ENCODE measurements at regions not wholly inside any gene's neighbourhood (a gene's known extent, or its start where the extent isn't known, plus 50 kb on each side); places are given as distances from the start of the nearest gene placed in this dataset.

DNA sequence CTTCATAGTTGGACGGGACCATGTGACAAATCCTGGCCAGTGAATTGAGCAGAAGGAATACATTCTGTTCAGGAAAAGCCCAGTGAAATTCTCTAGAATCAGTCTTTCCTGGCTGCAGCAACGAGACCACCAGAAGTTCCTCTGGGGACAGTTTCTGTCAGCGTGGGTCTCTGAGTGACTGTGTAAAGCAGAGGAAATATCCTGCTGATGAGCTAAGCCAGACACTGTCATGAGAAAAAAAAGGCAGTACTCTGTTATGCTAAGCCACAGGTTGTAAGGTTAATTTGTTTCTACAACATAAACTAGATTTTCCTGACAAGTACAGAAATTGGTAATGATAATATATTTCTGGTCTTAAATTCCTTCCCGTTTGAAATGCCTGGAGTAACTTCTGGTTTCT lies 664.4 kb downstream of the LMO4 start:
- H3K9me3 ChIP-seq (ENCODE audit: severe bottlenecking) = no peaks in the 10 kb centered on the region
- H3K4me3 ChIP-seq (ENCODE audit: severe bottlenecking) = no peak overlapping the region
- DNase-seq (ENCODE audit: low spot score) (no peak), ATAC-seq (ENCODE audit: low read depth) (no peak)
- H3K36me3 ChIP-seq (ENCODE audit: low read depth) = no peaks in the 10 kb centered on the region
- H3K4me1 ChIP-seq (ENCODE audit: insufficient read depth, poor library complexity, severe bottlenecking) = no peaks in the 10 kb centered on the region
- no peak overlapping the region for H3K27ac ChIP-seq (ENCODE audit: poor library complexity, severe bottlenecking)
- TF ChIP-seq, protein P1, sequence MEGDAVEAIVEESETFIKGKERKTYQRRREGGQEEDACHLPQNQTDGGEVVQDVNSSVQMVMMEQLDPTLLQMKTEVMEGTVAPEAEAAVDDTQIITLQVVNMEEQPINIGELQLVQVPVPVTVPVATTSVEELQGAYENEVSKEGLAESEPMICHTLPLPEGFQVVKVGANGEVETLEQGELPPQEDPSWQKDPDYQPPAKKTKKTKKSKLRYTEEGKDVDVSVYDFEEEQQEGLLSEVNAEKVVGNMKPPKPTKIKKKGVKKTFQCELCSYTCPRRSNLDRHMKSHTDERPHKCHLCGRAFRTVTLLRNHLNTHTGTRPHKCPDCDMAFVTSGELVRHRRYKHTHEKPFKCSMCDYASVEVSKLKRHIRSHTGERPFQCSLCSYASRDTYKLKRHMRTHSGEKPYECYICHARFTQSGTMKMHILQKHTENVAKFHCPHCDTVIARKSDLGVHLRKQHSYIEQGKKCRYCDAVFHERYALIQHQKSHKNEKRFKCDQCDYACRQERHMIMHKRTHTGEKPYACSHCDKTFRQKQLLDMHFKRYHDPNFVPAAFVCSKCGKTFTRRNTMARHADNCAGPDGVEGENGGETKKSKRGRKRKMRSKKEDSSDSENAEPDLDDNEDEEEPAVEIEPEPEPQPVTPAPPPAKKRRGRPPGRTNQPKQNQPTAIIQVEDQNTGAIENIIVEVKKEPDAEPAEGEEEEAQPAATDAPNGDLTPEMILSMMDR (IDR thresholded peaks at IDR 0.05; ENCODE audit: poor library complexity, severe bottlenecking) = no peak
- H3K27me3 ChIP-seq (ENCODE audit: insufficient read depth, poor library complexity, severe bottlenecking) = no peaks in the 10 kb centered on the region

DNA sequence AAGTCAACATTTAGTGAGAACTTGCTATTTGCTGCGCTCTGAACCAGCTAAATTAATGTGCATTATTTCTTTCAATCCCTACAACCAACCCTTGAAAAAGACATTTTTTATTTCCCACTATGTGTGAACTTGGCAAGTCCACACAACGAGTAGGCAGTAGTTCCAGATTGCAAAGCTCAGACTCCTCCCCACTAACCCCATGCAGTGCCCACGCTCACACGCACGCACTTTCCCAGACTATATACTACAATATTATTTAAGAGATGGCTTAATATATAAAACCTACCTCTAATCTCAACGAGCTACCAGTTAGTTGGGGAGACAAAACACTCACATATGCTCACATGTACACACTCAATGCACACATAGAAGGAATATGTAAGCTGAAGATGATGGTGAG lies 671.2 kb downstream of the LMO4 start:
- DNase-seq (ENCODE audit: low spot score) (no peak), ATAC-seq (ENCODE audit: low read depth) (no peak)
- Histone ChIP-seq H3K9me3 (ENCODE audit: severe bottlenecking) (no peaks in the 10 kb centered on the region), H3K4me3 (ENCODE audit: severe bottlenecking) (no peak overlapping the region), H3K36me3 (ENCODE audit: low read depth) (no peaks in the 10 kb centered on the region), H3K27ac (ENCODE audit: poor library complexity, severe bottlenecking) (no peak overlapping the region), H3K4me1 (ENCODE audit: insufficient read depth, poor library complexity, severe bottlenecking) (peaks cover 10% of the 10 kb centered on the region), H3K27me3 (ENCODE audit: insufficient read depth, poor library complexity, severe bottlenecking) (no peaks in the 10 kb centered on the region)
- TF ChIP-seq, protein P1 (IDR thresholded peaks at IDR 0.05; ENCODE audit: poor library complexity, severe bottlenecking) = no peak

DNA sequence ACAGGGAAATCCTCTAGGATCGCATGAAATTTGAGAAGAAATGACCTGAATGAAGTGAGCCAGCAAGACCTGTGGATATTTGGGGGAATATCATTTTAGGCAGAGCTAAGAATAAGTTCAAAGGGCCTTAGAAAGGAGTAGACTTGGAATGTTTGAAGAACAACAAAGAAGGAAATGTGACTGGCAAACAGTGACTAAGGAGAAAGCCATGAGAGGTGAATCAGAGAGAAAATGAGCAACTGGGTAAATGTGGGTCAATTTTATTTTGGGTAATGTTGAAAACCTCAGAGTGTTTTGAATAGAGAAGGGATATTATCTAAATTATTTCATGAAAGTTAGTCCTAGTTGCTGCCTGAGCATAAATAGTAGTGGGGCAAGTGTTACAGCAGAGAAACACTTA lies 672.8 kb downstream of the LMO4 start:
- TF ChIP-seq, protein P1 (IDR thresholded peaks at IDR 0.05; ENCODE audit: poor library complexity, severe bottlenecking) = no peak
- Histone ChIP-seq H3K27ac (ENCODE audit: poor library complexity, severe bottlenecking) (peak overlapping the region; percentile 6), H3K36me3 (ENCODE audit: low read depth) (no peaks in the 10 kb centered on the region), H3K9me3 (ENCODE audit: severe bottlenecking) (no peaks in the 10 kb centered on the region), H3K4me1 (ENCODE audit: insufficient read depth, poor library complexity, severe bottlenecking) (peaks cover 10% of the 10 kb centered on the region), H3K27me3 (ENCODE audit: insufficient read depth, poor library complexity, severe bottlenecking) (no peaks in the 10 kb centered on the region), H3K4me3 (ENCODE audit: severe bottlenecking) (no peak overlapping the region)
- DNase-seq (ENCODE audit: low spot score) (no peak), ATAC-seq (ENCODE audit: low read depth) (peak; percentile 99)

DNA sequence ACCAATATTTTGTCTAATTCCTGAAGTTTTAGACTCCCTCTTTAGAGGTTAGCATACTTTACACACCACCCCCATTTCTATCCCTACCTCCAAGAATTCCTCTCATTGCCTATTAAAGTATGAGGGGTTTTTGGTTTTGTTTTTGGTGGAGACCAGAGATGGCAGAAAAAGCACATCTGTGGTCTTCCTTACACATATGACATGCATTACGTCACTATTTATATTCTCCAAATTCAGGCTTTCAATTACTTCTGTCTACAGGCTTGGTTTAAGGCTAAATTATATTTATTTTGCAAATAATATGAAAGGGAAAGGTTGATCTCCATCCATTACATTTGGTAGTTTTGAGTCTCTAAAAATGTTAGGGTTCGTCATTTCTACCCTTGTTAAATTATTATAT lies 674.6 kb downstream of the LMO4 start:
- ATAC-seq (ENCODE audit: low read depth) = no peak

DNA sequence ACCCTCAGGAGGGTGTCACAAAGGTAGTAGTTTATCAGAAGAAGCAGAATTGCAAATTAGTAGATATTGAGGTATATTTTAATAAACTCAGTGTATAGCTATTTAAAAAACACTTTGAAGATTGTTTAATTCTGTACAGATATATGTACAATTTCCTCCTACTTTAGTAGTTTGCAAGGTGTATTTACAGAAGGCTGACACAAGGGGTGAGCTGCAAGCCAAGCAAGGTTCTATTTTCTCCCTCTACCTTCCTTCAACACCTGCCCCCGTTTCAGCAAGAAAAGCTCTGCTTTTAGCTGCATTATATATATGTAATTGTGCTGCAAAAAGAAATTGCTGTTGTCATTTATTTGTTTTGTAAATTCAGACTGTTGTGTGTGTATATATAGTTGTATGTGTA lies 674.2 kb upstream of the PKN2 start:
- Histone ChIP-seq H3K9me3 (ENCODE audit: severe bottlenecking) (no peaks in the 10 kb centered on the region), H3K36me3 (ENCODE audit: low read depth) (no peaks in the 10 kb centered on the region), H3K4me3 (ENCODE audit: severe bottlenecking) (no peak overlapping the region), H3K4me1 (ENCODE audit: insufficient read depth, poor library complexity, severe bottlenecking) (peaks cover 11% of the 10 kb centered on the region), H3K27ac (ENCODE audit: poor library complexity, severe bottlenecking) (no peak overlapping the region), H3K27me3 (ENCODE audit: insufficient read depth, poor library complexity, severe bottlenecking) (no peaks in the 10 kb centered on the region)
- ATAC-seq (ENCODE audit: low read depth) (no peak), DNase-seq (ENCODE audit: low spot score) (no peak)
- TF ChIP-seq, protein P1 (IDR thresholded peaks at IDR 0.05; ENCODE audit: poor library complexity, severe bottlenecking) = peak; percentile 6

More for the DNA sequence above, 674.6 kb downstream of the LMO4 start:
- Histone ChIP-seq H3K27ac (ENCODE audit: poor library complexity, severe bottlenecking) (no peak overlapping the region), H3K4me1 (ENCODE audit: insufficient read depth, poor library complexity, severe bottlenecking) (peaks cover 10% of the 10 kb centered on the region), H3K36me3 (ENCODE audit: low read depth) (no peaks in the 10 kb centered on the region), H3K27me3 (ENCODE audit: insufficient read depth, poor library complexity, severe bottlenecking) (no peaks in the 10 kb centered on the region), H3K4me3 (ENCODE audit: severe bottlenecking) (no peak overlapping the region), H3K9me3 (ENCODE audit: severe bottlenecking) (no peaks in the 10 kb centered on the region)
- DNase-seq (ENCODE audit: low spot score) = no peak
- TF ChIP-seq, protein P1 (IDR thresholded peaks at IDR 0.05; ENCODE audit: poor library complexity, severe bottlenecking) = no peak

All from RWPE2 (cell line).